Caco-2 (cell line): ENCODE measurements at regions not wholly inside any gene's neighbourhood (a gene's known extent, or its start where the extent isn't known, plus 50 kb on each side); places are given as distances from the start of the nearest gene placed in this dataset.
A peak's percentile ranks its signal among the peaks of the same experiment; 100 is the strongest.

ENCODE experiments used
- BruUV-seq: library from RNA; stranded (reverse); fragments of 400-500 nt; replicated peaks from 2 replicates; lab custom pipeline; 2021; lab: Mats Ljungman, UMichigan
- CTCF ChIA-PET: fragments of 300-600 bp; sonication (Branson Sonifier 250); formaldehyde crosslinking; loops from one replicate; lab custom pipeline; 2022; ENCODE audit warnings: antibody characterized with exemption; lab: Charles Lee
- POLR2A ChIA-PET: fragments of 300-600 bp; sonication (Branson Sonifier 250); formaldehyde crosslinking; loops from one replicate; lab custom pipeline; 2022; ENCODE audit warnings: antibody characterized with exemption; lab: Charles Lee
- DNase-seq, 2 experiments: peaks; one replicate each; pipeline versions ENCODE4 v3.0.0 to v3.0.0-alpha.2; 2020 to 2022
- H3K27me3 ChIP-seq: replicated peaks from 2 replicates; pipeline ENCODE4 v1.6.0; 2011; ENCODE audit warnings: low read length; ENCODE audit not compliant: control insufficient read depth, insufficient read depth
- H3K36me3 ChIP-seq: 2 replicates; pipeline ENCODE4 v1.5.1; 2011; ENCODE audit warnings: low read length; ENCODE audit not compliant: control insufficient read depth, insufficient read depth
- H3K4me1 ChIP-seq: fragments of 250-450 bp; sonication (Bioruptor Pico); 2 replicates; pipeline ENCODE4 v1.5.1; 2020; ENCODE audit warnings: mild to moderate bottlenecking
- H3K4me3 ChIP-seq: 2 replicates; pipeline ENCODE4 v1.5.1; 2011; ENCODE audit warnings: low read depth, mild to moderate bottlenecking, control low read depth, low read length
- H3K9me3 ChIP-seq: fragments of 250-450 bp; sonication (Bioruptor Pico); 2 replicates; pipeline ENCODE4 v1.5.1; 2020; ENCODE audit warnings: mild to moderate bottlenecking, moderate library complexity
- H3K27ac Mint-ChIP-seq: one replicate; pipeline ENCODE4 v1.8.0; 2022; ENCODE audit warnings: mixed read lengths; ENCODE audit not compliant: unreplicated experiment
- H3K27me3 Mint-ChIP-seq: one replicate; pipeline ENCODE4 v1.8.0; 2022; ENCODE audit warnings: mixed read lengths; ENCODE audit not compliant: insufficient read depth, unreplicated experiment
- H3K36me3 Mint-ChIP-seq: one replicate; pipeline ENCODE4 v1.8.0; 2022; ENCODE audit warnings: mild to moderate bottlenecking, mixed read lengths; ENCODE audit not compliant: insufficient read depth, unreplicated experiment
- H3K4me1 Mint-ChIP-seq: one replicate; pipeline ENCODE4 v1.8.0; 2022; ENCODE audit warnings: low read depth, mixed read lengths; ENCODE audit not compliant: unreplicated experiment
- H3K4me3 Mint-ChIP-seq: one replicate; pipeline ENCODE4 v1.8.0; 2022; ENCODE audit warnings: mild to moderate bottlenecking, moderate library complexity, mixed read lengths; ENCODE audit not compliant: unreplicated experiment
- H3K9me3 Mint-ChIP-seq: one replicate; pipeline ENCODE4 v1.8.0; 2022; ENCODE audit warnings: mixed read lengths; ENCODE audit not compliant: unreplicated experiment
- intact Hi-C: fragments of 100-400 bp; cut with micrococcal nuclease; formaldehyde crosslinking; loops from one replicate; pipeline ENCODE4 v1.10.0; 2022; ENCODE audit not compliant: unreplicated experiment
- TF ChIP-seq, protein P1 (sequence below), 2 experiments: fragments of 200-600 bp in 1 of 2; IDR thresholded peaks; 1 replicate in 1 of 2; 2 replicates in 1 of 2; pipeline versions ENCODE4 v1.5.1 to v1.8.0; 2011 to 2022; ENCODE audit warnings: antibody characterized with exemption in 1 of 2, control low read depth in 1 of 2, inconsistent platforms in 1 of 2, low read depth in 1 of 2, low read length in 1 of 2, mild to moderate bottlenecking in 1 of 2, moderate library complexity in 1 of 2; ENCODE audit not compliant: insufficient read depth in 1 of 2, severe bottlenecking in 1 of 2, unreplicated experiment in 1 of 2

DNA sequence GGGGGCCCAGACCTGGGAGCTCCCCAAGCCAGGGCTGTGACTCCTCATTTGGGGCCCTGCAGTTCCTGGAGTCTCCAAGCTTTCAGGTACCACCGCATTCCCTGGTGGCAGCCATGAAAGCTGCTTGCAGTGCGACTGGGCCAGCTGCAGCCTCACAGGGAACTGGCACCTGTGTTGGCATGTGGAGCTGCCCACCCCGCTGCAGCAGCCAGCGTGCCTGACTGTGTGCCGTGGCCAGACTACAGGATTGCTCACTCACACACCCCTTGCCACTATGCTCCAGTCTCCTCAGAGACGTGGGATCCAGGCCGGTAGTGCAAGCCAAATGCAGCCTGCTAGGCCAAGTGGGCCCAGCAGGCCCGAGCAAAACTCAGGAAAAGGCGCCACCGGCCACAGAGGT, 450.7 kb downstream of the COL12A1 start:
- CTCF ChIA-PET = no interaction called here
- POLR2A ChIA-PET = no interaction called here
- Mint-ChIP-seq H3K27ac (no peak overlapping the region), H3K4me3 (no peak overlapping the region), H3K9me3 (no peaks in the 10 kb centered on the region), H3K27me3 (no peaks in the 10 kb centered on the region), H3K4me1 (no peaks in the 10 kb centered on the region), H3K36me3 (no peaks in the 10 kb centered on the region)
- Histone ChIP-seq H3K36me3 (no peaks in the 10 kb centered on the region), H3K27me3 (no peaks in the 10 kb centered on the region), H3K4me1 (no peaks in the 10 kb centered on the region), H3K4me3 (no peak overlapping the region), H3K9me3 (no peaks in the 10 kb centered on the region)
- BruUV-seq = no TSS peak
- TF ChIP-seq, protein P1, sequence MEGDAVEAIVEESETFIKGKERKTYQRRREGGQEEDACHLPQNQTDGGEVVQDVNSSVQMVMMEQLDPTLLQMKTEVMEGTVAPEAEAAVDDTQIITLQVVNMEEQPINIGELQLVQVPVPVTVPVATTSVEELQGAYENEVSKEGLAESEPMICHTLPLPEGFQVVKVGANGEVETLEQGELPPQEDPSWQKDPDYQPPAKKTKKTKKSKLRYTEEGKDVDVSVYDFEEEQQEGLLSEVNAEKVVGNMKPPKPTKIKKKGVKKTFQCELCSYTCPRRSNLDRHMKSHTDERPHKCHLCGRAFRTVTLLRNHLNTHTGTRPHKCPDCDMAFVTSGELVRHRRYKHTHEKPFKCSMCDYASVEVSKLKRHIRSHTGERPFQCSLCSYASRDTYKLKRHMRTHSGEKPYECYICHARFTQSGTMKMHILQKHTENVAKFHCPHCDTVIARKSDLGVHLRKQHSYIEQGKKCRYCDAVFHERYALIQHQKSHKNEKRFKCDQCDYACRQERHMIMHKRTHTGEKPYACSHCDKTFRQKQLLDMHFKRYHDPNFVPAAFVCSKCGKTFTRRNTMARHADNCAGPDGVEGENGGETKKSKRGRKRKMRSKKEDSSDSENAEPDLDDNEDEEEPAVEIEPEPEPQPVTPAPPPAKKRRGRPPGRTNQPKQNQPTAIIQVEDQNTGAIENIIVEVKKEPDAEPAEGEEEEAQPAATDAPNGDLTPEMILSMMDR (IDR thresholded peaks at IDR 0.05; ENCODE audit: insufficient read depth in 1 of 2, low read depth in 1 of 2, low read length in 1 of 2, severe bottlenecking in 1 of 2, unreplicated experiment in 1 of 2) = no peak
- no peak for DNase-seq
- intact Hi-C loops = no loop called here

- Mint-ChIP-seq H3K4me3 (no peak overlapping the region), H3K36me3 (no peaks in the 10 kb centered on the region), H3K27me3 (no peaks in the 10 kb centered on the region), H3K27ac (no peak overlapping the region), H3K9me3 (no peaks in the 10 kb centered on the region), H3K4me1 (no peaks in the 10 kb centered on the region)
- H3K27me3 ChIP-seq = no peaks in the 10 kb centered on the region
- intact Hi-C loops = no loop called here
- TF ChIP-seq, protein P1 (IDR thresholded peaks at IDR 0.05; ENCODE audit: insufficient read depth in 1 of 2, low read depth in 1 of 2, low read length in 1 of 2, severe bottlenecking in 1 of 2, unreplicated experiment in 1 of 2) = no peak
- H3K4me1 ChIP-seq = no peaks in the 10 kb centered on the region
- no peak for DNase-seq
- no peak overlapping the region for H3K4me3 ChIP-seq
- POLR2A ChIA-PET = no interaction called here
- H3K36me3 ChIP-seq = no peaks in the 10 kb centered on the region
- CTCF ChIA-PET = no interaction called here
- BruUV-seq = no TSS peak
- no peaks in the 10 kb centered on the region for H3K9me3 ChIP-seq
Measured at GRCh38 chr6:74753883-74754600, 451.8 kb downstream of the COL12A1 start.

DNA sequence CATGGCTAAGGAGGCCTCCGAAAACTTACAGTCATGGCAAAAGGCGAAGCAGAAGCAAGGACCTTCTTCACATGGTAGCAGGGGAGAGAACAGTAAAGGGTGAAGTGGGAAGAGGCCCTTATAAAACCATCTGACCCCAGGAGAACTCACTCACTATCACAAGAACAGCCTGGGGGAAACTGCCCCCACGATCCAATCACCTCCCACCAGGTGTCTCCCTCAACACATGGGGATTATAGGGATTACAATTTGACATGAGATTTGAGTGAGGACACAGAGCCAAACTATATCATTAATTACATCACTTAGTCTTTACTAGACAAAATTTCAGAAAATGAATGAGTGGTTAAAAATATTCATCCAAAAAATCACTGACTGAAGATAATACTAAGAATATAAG, 453.6 kb downstream of the COL12A1 start:
- Mint-ChIP-seq H3K4me1 (no peaks in the 10 kb centered on the region), H3K4me3 (no peak overlapping the region), H3K9me3 (no peaks in the 10 kb centered on the region), H3K27ac (no peak overlapping the region), H3K27me3 (no peaks in the 10 kb centered on the region), H3K36me3 (no peaks in the 10 kb centered on the region)
- intact Hi-C loops = loop anchor here (1.0 kb wide), 2 partner anchors 452 to 457 kb away; no protein-coding TSS in a partner anchor
- no TSS peak for BruUV-seq
- peak in 1 of 2 experiments; percentile 7 for DNase-seq
- Histone ChIP-seq H3K9me3 (no peaks in the 10 kb centered on the region), H3K27me3 (no peaks in the 10 kb centered on the region), H3K4me3 (no peak overlapping the region), H3K36me3 (no peaks in the 10 kb centered on the region), H3K4me1 (no peaks in the 10 kb centered on the region)
- POLR2A ChIA-PET = no interaction called here
- TF ChIP-seq, protein P1 (IDR thresholded peaks at IDR 0.05; ENCODE audit: insufficient read depth in 1 of 2, low read depth in 1 of 2, low read length in 1 of 2, severe bottlenecking in 1 of 2, unreplicated experiment in 1 of 2) = no peak
- CTCF ChIA-PET = no interaction called here
